Right cardiac atrium (tissue), 5 donors: ENCODE measurements at regions not wholly inside any gene's neighbourhood (a gene's known extent, or its start where the extent isn't known, plus 50 kb on each side); places are given as distances from the start of the nearest gene placed in this dataset.

ENCODE experiments used
- ATAC-seq, 2 donors: fragments of 200-7000 bp; cut with Tn5 transposase; one replicate each; pipeline versions ENCODE4 v1.8.0 to v1.9.1; 2020; ENCODE audit warnings: moderate library complexity in 2 of 2, mild to moderate bottlenecking in 1 of 2
- DNase-seq, 3 donors: peaks; one replicate each; pipeline ENCODE4 v3.0.0-alpha.2; 2020
- H3K27ac ChIP-seq: one replicate; pipeline ENCODE4 v1.5.1; 2013; ENCODE audit warnings: mild to moderate bottlenecking, low read length, control low read depth, moderate library complexity
- H3K27me3 ChIP-seq: one replicate; pipeline ENCODE4 v1.6.1; 2013; ENCODE audit not compliant: control insufficient read depth, insufficient read depth
- H3K4me1 ChIP-seq: one replicate; pipeline ENCODE4 v1.6.1; 2013; ENCODE audit warnings: low read length; ENCODE audit not compliant: control insufficient read depth, insufficient read depth
- H3K4me3 ChIP-seq: one replicate; pipeline ENCODE4 v1.5.1; 2013; ENCODE audit warnings: low read length, control low read depth
- H3K9me3 ChIP-seq: one replicate; pipeline ENCODE4 v1.6.1; 2013; ENCODE audit warnings: low read length; ENCODE audit not compliant: control insufficient read depth
- WGBS: extraction: QIAGEN DNeasy Blood & Tissue Kit; methylation state at CpG from one replicate; pipeline ENCODE4 v1.1.7; 2013; 5-methylcytosine and 5-hydroxymethylcytosine counted together
- intact Hi-C, 4 donors: fragments of 100-400 bp; cut with DNase I; formaldehyde crosslinking; loops; one replicate each; pipeline versions ENCODE4 v1.11.0 to v1.14.0; 2022 to 2023
- donor health status: healthy with polysubstance abuse.
- donor health status: DM: no; HTN: yes; CAD: no.
- donor health status: DM: no; HTN: no; CAD: no.
- donor health status: DM: no; HTN: yes; CAD: no; lungs with severe emphysema.
- donor health status: DM: yes; HTN: yes; CAD: no.

DNA sequence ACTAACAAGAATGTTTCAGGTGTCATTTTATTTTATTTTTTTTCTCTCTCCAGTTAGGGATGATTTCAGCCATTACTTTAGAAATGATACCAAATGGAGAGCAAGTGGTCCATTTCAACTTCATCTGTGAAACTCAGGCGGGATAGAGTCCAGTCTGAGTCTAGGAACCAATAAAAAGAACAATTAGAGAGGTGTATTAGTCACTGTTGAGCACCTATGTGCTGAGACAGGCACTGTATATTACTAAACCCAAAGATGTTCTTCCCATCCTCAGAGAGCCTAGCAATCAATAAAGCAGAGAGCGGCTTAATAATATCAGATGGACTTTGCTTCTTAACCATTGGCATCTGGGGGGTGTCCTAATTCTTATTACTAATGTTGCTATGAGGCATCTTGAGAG is 410.3 kb upstream of the SLC24A2 start:
- no peaks in the 10 kb centered on the region for H3K27me3 ChIP-seq
- DNase-seq = no peak
- ATAC-seq = no peak
- H3K9me3 ChIP-seq = no peaks in the 10 kb centered on the region
- WGBS = 46% methylated on average over 2 of the region's 2 CpGs
- intact Hi-C loops = no loop called here
- H3K4me1 ChIP-seq = peaks cover 1% of the 10 kb centered on the region
- no peak overlapping the region for H3K4me3 ChIP-seq
- H3K27ac ChIP-seq = no peak overlapping the region

DNA sequence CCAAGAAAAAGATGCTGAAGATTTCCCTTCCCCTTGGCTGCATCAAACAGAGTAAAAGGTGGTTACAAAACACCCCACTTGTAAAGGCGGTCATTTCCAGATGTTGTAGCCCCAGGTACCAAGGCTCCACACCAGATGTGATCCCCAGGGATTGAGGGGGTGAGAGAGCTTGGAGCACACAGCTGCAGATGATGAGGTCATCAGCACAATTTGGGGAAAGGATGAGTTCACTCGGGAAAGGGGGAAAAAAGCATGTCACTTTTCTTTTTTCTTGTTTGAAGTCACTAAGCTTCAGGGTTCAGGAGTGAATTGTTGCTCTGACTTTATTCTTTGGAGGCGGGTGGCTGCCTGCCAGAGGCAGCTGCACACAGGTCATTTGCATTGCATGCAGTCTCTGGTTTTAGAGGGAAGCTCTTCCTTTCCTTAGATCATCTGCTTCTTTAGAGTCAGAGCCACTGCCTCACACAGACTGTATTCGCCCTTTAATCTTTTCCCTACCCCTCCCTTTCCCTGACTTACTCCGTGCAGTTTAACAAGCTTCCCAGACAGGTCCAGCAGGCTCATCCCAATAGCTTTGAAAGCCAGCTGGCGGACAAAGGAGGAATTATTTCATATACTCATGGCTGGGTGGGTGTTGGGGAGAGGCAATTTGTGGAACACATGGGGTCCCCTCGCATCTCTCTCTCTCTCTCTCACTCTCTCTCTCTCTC is 409.3 kb upstream of the SLC24A2 start:
- WGBS = 43% methylated on average over 7 of the region's 7 CpGs
- DNase-seq (no peak), ATAC-seq (no peak)
- intact Hi-C loops = no loop called here
- Histone ChIP-seq H3K27me3 (no peaks in the 10 kb centered on the region), H3K27ac (no peak overlapping the region), H3K4me3 (no peak overlapping the region), H3K9me3 (no peaks in the 10 kb centered on the region), H3K4me1 (peaks cover 1% of the 10 kb centered on the region)

DNA sequence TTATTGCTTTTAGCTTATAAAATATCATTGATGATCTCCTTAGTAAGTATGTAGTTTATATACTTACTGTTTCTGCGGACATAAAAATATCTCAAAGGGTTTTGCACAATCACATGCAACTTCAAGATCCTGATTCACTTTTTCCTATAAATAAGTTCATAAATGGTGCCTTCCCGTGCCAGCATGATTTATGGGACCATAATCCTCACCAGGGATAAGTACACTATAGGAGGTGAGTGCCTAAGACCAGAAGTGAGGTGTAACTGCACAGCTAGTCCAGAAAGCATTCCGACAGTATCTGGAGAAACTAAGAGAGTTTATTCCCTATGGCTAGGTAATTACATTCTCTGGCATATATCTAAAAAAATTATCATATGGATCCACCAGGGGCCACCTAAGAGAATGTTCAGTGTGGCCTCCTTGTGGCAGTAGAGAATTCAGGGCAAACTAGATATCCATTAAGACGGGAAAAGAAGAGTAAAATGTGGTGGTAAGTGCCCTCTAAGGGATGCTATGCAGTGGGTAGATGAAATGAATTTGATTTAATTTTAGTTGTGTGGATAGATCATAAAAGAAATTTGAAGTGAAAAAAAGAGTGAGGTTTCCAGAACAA is 402.5 kb upstream of the SLC24A2 start:
- Histone ChIP-seq H3K4me1 (no peaks in the 10 kb centered on the region), H3K4me3 (no peak overlapping the region), H3K9me3 (no peaks in the 10 kb centered on the region), H3K27ac (no peak overlapping the region), H3K27me3 (no peaks in the 10 kb centered on the region)
- WGBS = 89% methylated on average over 4 of the region's 4 CpGs
- intact Hi-C loops = no loop called here
- DNase-seq (no peak), ATAC-seq (no peak)

DNA sequence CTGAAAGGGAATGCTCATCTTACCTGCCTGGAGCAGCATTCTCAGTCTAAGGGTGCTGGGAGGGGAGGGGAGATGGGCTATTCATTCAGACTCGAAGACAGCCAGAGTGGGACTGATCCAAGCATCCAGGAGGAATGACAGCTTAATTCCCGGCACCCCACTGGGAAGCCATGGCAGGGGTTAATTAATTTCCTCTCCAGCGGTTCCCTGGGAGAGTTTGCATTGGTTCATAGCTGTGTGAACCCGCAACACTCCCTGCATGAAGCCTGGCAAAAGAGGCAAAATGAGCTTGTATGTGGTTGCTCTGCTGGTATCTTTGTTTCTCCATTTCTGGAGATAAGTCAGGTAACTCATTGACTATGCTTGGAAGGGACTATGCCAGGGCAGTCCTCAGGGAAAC is 401.0 kb upstream of the SLC24A2 start:
- H3K9me3 ChIP-seq = no peaks in the 10 kb centered on the region
- H3K27me3 ChIP-seq = no peaks in the 10 kb centered on the region
- DNase-seq (no peak), ATAC-seq (no peak)
- WGBS = 49% methylated on average over 4 of the region's 4 CpGs
- no peak overlapping the region for H3K4me3 ChIP-seq
- H3K4me1 ChIP-seq = no peaks in the 10 kb centered on the region
- H3K27ac ChIP-seq = no peak overlapping the region
- intact Hi-C loops = no loop called here

DNA sequence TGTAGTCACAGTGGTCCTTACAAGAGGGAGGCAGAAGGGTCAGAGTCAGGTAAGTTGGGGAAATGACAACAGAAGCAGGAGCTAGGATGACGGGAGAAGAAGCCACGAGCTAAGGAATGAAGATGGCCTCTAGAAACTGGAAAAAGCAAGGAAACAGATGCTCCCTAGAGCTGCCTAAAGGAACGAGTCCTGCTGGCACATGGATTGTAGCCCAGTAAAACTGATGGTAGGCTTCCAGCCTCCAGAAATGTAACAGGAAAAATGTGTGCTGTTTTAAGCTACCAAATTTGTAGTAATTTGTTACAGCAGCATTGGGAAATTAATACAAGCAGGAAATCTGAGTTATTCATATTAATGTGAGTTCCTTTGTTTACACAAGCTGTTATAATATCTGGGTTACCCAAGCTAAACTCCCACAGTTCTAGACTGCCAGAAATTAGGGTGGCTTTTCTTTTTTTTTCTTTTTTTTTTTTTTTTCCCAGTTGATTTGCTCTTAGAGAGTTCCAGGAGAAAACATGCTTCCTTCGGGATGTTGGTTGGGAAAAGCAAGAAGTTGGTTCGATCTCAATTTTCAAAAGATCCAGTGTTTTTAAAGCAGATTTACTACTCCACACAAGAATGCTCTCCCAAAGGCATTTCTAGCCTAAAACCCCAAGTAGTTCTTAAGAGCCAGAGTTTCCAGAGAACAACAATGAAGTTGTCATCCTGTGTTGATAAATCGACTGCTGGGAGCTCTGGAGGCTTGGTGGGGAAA is 400.0 kb upstream of the SLC24A2 start:
- H3K9me3 ChIP-seq = no peaks in the 10 kb centered on the region
- 38% methylated on average over 6 of the region's 6 CpGs for WGBS
- no peak overlapping the region for H3K27ac ChIP-seq
- intact Hi-C loops = no loop called here
- no peaks in the 10 kb centered on the region for H3K27me3 ChIP-seq
- DNase-seq (no peak), ATAC-seq (no peak)
- H3K4me1 ChIP-seq = no peaks in the 10 kb centered on the region
- no peak overlapping the region for H3K4me3 ChIP-seq

DNA sequence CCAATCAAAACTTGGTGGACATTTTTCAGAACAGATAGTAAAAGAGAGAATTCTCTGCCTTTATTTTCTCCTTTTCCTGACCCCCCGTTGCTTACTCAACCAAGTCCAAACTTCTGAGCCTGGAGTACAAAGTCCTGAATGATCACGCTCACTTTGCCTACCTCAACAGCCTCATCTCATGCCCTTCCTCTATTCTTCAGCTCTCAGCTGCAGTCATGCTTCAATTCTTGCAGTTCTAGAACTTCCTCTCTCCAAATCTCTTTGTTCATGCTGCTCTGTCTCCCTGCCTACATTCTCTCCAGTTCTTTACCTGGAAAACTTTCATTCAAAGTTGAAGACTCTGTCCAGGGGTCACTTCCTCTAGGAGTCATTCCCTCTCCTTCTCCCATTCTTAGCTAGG is 398.5 kb upstream of the SLC24A2 start:
- intact Hi-C loops = no loop called here
- H3K4me1 ChIP-seq = no peaks in the 10 kb centered on the region
- WGBS = 73% methylated on average over 2 of the region's 2 CpGs
- DNase-seq = no peak
- ATAC-seq = no peak
- no peaks in the 10 kb centered on the region for H3K27me3 ChIP-seq
- H3K27ac ChIP-seq = no peak overlapping the region
- no peaks in the 10 kb centered on the region for H3K9me3 ChIP-seq
- H3K4me3 ChIP-seq = no peak overlapping the region

DNA sequence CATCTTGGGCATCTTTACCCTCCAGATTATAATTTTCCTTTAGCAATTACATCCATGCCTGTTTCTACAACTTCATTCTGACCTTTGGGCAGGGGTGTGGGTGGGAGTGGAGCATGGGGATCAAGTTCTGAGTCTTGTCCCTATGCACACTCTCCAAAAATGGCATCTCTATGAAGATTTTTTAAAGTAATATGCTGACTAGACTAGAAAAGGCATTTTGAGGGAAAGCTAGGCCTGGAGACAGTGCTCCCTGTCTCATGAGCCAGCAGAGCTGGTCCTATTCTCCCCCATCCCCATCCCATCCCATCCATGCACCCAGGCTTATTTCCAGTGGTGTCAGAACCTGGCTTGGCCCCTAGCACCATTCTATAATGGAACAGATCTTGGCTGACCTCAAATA is 398.0 kb upstream of the SLC24A2 start:
- no peaks in the 10 kb centered on the region for H3K9me3 ChIP-seq
- no peaks in the 10 kb centered on the region for H3K4me1 ChIP-seq
- no peaks in the 10 kb centered on the region for H3K27me3 ChIP-seq
- H3K27ac ChIP-seq = no peak overlapping the region
- H3K4me3 ChIP-seq = no peak overlapping the region
- no peak for DNase-seq
- intact Hi-C loops = no loop called here
- no peak for ATAC-seq

DNA sequence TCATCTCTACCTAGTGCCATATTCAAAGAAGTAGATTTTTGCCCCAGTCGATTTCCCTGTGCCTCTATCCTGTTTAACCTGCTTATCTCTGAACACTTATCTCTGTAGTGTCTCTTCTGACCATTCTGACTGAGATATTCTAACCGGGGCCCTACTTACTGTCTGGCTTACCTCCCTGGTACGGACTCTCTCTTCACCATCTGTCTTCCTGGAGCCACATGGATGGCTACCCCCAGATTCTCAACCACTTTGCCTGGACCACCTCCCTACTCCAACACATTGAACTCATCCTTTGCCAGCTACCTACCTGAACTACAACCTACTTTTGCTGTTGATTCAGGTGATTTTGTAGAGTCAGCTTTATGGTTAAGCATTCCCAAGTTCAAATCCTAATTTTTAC is 397.4 kb upstream of the SLC24A2 start:
- H3K27me3 ChIP-seq = no peaks in the 10 kb centered on the region
- no peaks in the 10 kb centered on the region for H3K9me3 ChIP-seq
- intact Hi-C loops = no loop called here
- ATAC-seq (no peak), DNase-seq (no peak)
- H3K4me3 ChIP-seq = no peak overlapping the region
- no peaks in the 10 kb centered on the region for H3K4me1 ChIP-seq
- no peak overlapping the region for H3K27ac ChIP-seq
- WGBS = 58% methylated on average over 3 of the region's 3 CpGs

DNA sequence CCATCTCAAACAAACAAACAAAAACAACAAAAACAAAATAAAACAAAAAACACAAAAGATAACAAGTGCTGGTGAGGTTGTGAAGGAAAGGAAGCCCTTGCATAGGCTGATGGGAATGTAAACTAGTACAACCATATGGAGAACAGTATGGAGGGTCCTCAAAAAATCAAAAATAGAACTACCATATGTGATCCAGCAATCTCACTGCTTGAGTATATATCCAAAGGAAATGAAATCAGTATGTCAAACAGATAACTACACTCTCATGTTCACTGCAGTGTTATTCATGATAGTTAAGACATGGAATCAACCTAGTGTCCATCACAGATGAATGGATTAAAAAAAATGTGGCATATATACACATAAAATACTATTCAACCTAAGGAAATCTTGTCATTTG is 395.7 kb upstream of the SLC24A2 start:
- DNase-seq (no peak), ATAC-seq (no peak)
- no peaks in the 10 kb centered on the region for H3K27me3 ChIP-seq
- H3K4me1 ChIP-seq = no peaks in the 10 kb centered on the region
- no peaks in the 10 kb centered on the region for H3K9me3 ChIP-seq
- H3K27ac ChIP-seq = no peak overlapping the region
- no peak overlapping the region for H3K4me3 ChIP-seq
- intact Hi-C loops = no loop called here

DNA sequence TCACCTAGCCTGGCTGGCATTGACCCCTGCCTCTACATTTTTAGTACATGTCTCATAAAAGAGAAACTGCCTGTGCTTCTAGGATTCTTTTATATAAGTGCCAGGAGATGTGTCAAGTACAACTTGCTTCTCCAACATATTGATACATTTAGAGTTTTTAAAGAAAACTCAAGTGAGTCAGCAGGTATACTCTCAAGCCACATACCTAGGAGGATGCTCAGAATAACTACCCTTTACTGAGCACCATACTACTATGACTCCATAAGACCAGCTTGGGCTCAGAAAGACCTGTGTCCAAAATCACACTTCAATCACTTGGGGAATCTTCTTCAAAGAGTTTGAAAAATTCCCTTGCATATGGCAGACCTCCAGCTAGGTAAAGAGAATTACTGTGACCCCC is 389.8 kb upstream of the SLC24A2 start:
- Histone ChIP-seq H3K4me1 (no peaks in the 10 kb centered on the region), H3K27ac (no peak overlapping the region), H3K9me3 (no peaks in the 10 kb centered on the region), H3K4me3 (no peak overlapping the region), H3K27me3 (no peaks in the 10 kb centered on the region)
- intact Hi-C loops = no loop called here
- no peak for DNase-seq
- no peak for ATAC-seq

DNA sequence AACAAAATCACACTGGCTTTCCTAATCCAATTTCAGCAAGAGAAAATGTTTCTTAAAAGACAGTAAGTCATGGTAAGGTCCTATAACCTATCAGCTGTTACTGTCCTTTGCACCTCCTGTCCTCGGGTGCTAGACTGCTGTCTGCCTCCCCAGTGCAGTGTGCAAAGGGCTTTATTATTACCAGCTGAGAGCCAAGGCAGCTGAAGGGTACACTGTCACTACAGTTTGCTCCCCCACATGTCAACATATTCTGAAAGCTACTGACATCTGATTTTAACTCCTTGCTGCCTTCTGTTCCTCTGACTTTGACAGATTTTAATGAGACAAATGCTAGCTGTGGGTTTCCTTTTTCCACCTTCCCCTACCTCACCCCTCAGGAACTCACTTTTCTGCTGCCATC is 389.4 kb upstream of the SLC24A2 start:
- H3K4me1 ChIP-seq = no peaks in the 10 kb centered on the region
- intact Hi-C loops = no loop called here
- no peak for ATAC-seq
- no peaks in the 10 kb centered on the region for H3K27me3 ChIP-seq
- 12% methylated on average over 1 of the region's 1 CpG for WGBS
- no peak for DNase-seq
- H3K27ac ChIP-seq = no peak overlapping the region
- no peak overlapping the region for H3K4me3 ChIP-seq
- no peaks in the 10 kb centered on the region for H3K9me3 ChIP-seq
